ENCODE measurements at regions not wholly inside any gene's neighbourhood (a gene's known extent, or its start where the extent isn't known, plus 50 kb on each side); places are given as distances from the start of the nearest gene placed in this dataset.

- Histone ChIP-seq H3K4me1 (replicated peaks; ENCODE audit: insufficient read depth) (no peaks in the 10 kb centered on the region), H3K9me2 (ENCODE audit: insufficient read depth) (no peaks in the 10 kb centered on the region), H2AFZ (no peak overlapping the region), H3K4me3 (no peak overlapping the region), H3K9me3 (ENCODE audit: insufficient read depth, low read depth) (no peaks in the 10 kb centered on the region), H3F3A (ENCODE audit: insufficient read depth, low read depth) (no peaks in the 10 kb centered on the region), H3K27ac (no peak overlapping the region), H3K79me2 (ENCODE audit: low read depth) (no peaks in the 10 kb centered on the region), H3K4me2 (no peak overlapping the region), H3K36me3 (ENCODE audit: low read depth) (no peaks in the 10 kb centered on the region), H4K20me1 (ENCODE audit: insufficient read depth) (no peaks in the 10 kb centered on the region), H3K27me3 (ENCODE audit: insufficient read depth, low read depth) (no peaks in the 10 kb centered on the region)
- TF ChIP-seq EZH2 (IDR thresholded peaks at IDR 0.05; ENCODE audit: low read depth), result no peak
- TF ChIP-seq CTCF (conservative IDR thresholded peaks at IDR 0.05), result no peak
- POLR2A ChIA-PET (ENCODE audit: unreplicated experiment), result no interaction called here
- no TSS peak for BruUV-seq (replicated peaks)
- CTCF ChIA-PET, result no interaction called here
- intact Hi-C loops (cut with micrococcal nuclease; ENCODE audit: unreplicated experiment), result no loop called here
- DNase-seq, result no peak
Measured at GRCh38 chr4:133046156-133046555, 102.9 kb upstream of the PCDH10 start.

GRCh38 chr4:133058701-133059100, 90.4 kb upstream of the PCDH10 start:
- H3F3A ChIP-seq (ENCODE audit: insufficient read depth, low read depth), result no peaks in the 10 kb centered on the region
- no peak overlapping the region for H2AFZ ChIP-seq
- H3K36me3 ChIP-seq (ENCODE audit: low read depth), result no peaks in the 10 kb centered on the region
- no peaks in the 10 kb centered on the region for H3K4me1 ChIP-seq (replicated peaks; ENCODE audit: insufficient read depth)
- H3K27ac ChIP-seq, result no peak overlapping the region
- CTCF ChIA-PET, result no interaction called here
- BruUV-seq (replicated peaks), result no TSS peak
- no peaks in the 10 kb centered on the region for H4K20me1 ChIP-seq (ENCODE audit: insufficient read depth)
- intact Hi-C loops (cut with micrococcal nuclease; ENCODE audit: unreplicated experiment), result no loop called here
- POLR2A ChIA-PET (ENCODE audit: unreplicated experiment), result no interaction called here
- H3K4me2 ChIP-seq, result no peak overlapping the region
- H3K4me3 ChIP-seq, result no peak overlapping the region
- no peaks in the 10 kb centered on the region for H3K9me3 ChIP-seq (ENCODE audit: insufficient read depth, low read depth)
- no peaks in the 10 kb centered on the region for H3K79me2 ChIP-seq (ENCODE audit: low read depth)
- no peak for DNase-seq
- TF ChIP-seq EZH2 (IDR thresholded peaks at IDR 0.05; ENCODE audit: low read depth) (no peak), CTCF (conservative IDR thresholded peaks at IDR 0.05) (no peak)
- H3K27me3 ChIP-seq (ENCODE audit: insufficient read depth, low read depth), result no peaks in the 10 kb centered on the region
- no peaks in the 10 kb centered on the region for H3K9me2 ChIP-seq (ENCODE audit: insufficient read depth)

DNA sequence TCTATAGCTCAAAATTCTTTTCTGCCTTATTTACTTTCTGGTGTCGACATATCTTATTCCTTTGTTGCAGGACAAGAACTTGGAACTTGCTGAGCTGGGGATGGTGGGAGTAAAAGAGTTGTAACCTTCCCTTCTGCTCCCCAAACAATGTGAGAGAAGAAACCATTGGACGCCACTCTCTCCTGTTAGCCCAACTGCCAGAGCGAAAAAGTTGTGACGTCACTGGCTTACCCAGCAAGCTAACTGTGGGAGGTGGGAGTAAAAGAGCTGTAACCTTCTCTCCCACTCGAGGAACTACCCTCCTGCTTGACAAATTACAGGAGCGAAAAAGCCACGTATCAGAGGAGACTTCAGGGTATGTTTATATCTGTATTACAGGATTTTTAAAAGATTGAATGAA, 90.0 kb upstream of the PCDH10 start:
- Histone ChIP-seq H3K79me2 (ENCODE audit: low read depth) (no peaks in the 10 kb centered on the region), H3K9me3 (ENCODE audit: insufficient read depth, low read depth) (no peaks in the 10 kb centered on the region), H3K4me2 (no peak overlapping the region), H3K9me2 (ENCODE audit: insufficient read depth) (no peaks in the 10 kb centered on the region), H3K36me3 (ENCODE audit: low read depth) (no peaks in the 10 kb centered on the region), H2AFZ (no peak overlapping the region), H3K4me1 (replicated peaks; ENCODE audit: insufficient read depth) (no peaks in the 10 kb centered on the region), H3F3A (ENCODE audit: insufficient read depth, low read depth) (no peaks in the 10 kb centered on the region), H3K27me3 (ENCODE audit: insufficient read depth, low read depth) (no peaks in the 10 kb centered on the region), H4K20me1 (ENCODE audit: insufficient read depth) (no peaks in the 10 kb centered on the region), H3K4me3 (no peak overlapping the region), H3K27ac (no peak overlapping the region)
- intact Hi-C loops (cut with micrococcal nuclease; ENCODE audit: unreplicated experiment), result no loop called here
- no peak for DNase-seq
- ChIA-PET POLR2A (ENCODE audit: unreplicated experiment) (no interaction called here), CTCF (no interaction called here)
- no TSS peak for BruUV-seq (replicated peaks)
- no peak for TF ChIP-seq CTCF (conservative IDR thresholded peaks at IDR 0.05)
- TF ChIP-seq EZH2 (IDR thresholded peaks at IDR 0.05; ENCODE audit: low read depth), result no peak

All from PC-9 (cell line).